ENCODE measurements at regions not wholly inside any gene's neighbourhood (a gene's known extent, or its start where the extent isn't known, plus 50 kb on each side); places are given as distances from the start of the nearest gene placed in this dataset.

GRCh38 chr4:123945301-123945700 lies 548.7 kb downstream of the SPRY1 start:
- TF ChIP-seq EZH2 (IDR thresholded peaks at IDR 0.05; ENCODE audit: insufficient read depth, poor library complexity, severe bottlenecking) (no peak), EZH2phosphoT487 (IDR thresholded peaks at IDR 0.05; ENCODE audit: insufficient read depth, low read depth) (no peak)
